ENCODE measurements at regions not wholly inside any gene's neighbourhood (a gene's known extent, or its start where the extent isn't known, plus 50 kb on each side); places are given as distances from the start of the nearest gene placed in this dataset.
A peak's percentile ranks its signal among the peaks of the same experiment; 100 is the strongest.

- Histone ChIP-seq H3K27ac (no peak overlapping the region), H3K36me3 (no peaks in the 10 kb centered on the region), H3K4me1 (replicated peaks) (no peaks in the 10 kb centered on the region), H3K27me3 (replicated peaks; ENCODE audit: insufficient read depth) (no peaks in the 10 kb centered on the region), H3K4me3 (no peak overlapping the region), H3K9me3 (no peaks in the 10 kb centered on the region)
- 90% methylated on average over 1 of the region's 1 CpG for WGBS
- intact Hi-C loops (cut with DNase I): no loop called here
- TF ChIP-seq POLR2A (IDR thresholded peaks at IDR 0.05) (no peak), POLR2AphosphoS5 (IDR thresholded peaks at IDR 0.05) (no peak)
- no peak for DNase-seq (ENCODE audit: low spot score)
Measured at GRCh38 chr10:63862860-63863259, 341.7 kb downstream of the REEP3 start.

- no peak overlapping the region for H3K27ac ChIP-seq
- DNase-seq (ENCODE audit: low spot score): no peak
- no peak overlapping the region for H3K4me3 ChIP-seq
- H3K4me1 ChIP-seq (replicated peaks): no peaks in the 10 kb centered on the region
- TF ChIP-seq POLR2AphosphoS5 (IDR thresholded peaks at IDR 0.05) (no peak), POLR2A (IDR thresholded peaks at IDR 0.05) (no peak), CTCF (IDR thresholded peaks at IDR 0.05) (no peak)
- H3K9me3 ChIP-seq: no peaks in the 10 kb centered on the region
- WGBS: 63% methylated on average over 4 of the region's 4 CpGs
- H3K36me3 ChIP-seq: no peaks in the 10 kb centered on the region
- H3K27me3 ChIP-seq (replicated peaks; ENCODE audit: insufficient read depth): no peaks in the 10 kb centered on the region
- intact Hi-C loops (cut with DNase I): no loop called here
Measured at GRCh38 chr10:63865210-63865609, 344.0 kb downstream of the REEP3 start.

- no peaks in the 10 kb centered on the region for H3K9me3 ChIP-seq
- TF ChIP-seq CTCF (IDR thresholded peaks at IDR 0.05) (peak; percentile 27 to 59 (median 54)), POLR2A (IDR thresholded peaks at IDR 0.05) (no peak), POLR2AphosphoS5 (IDR thresholded peaks at IDR 0.05) (no peak)
Measured at GRCh38 chr10:63866075-63866746, 345.0 kb downstream of the REEP3 start.

GRCh38 chr10:63866747-63867140, 345.5 kb downstream of the REEP3 start:
- H3K27me3 ChIP-seq (replicated peaks; ENCODE audit: insufficient read depth): no peaks in the 10 kb centered on the region
- H3K27ac ChIP-seq: no peak overlapping the region
- intact Hi-C loops (cut with DNase I): no loop called here
- H3K36me3 ChIP-seq: no peaks in the 10 kb centered on the region
- DNase-seq (ENCODE audit: low spot score): no peak
- no peak for TF ChIP-seq POLR2A (IDR thresholded peaks at IDR 0.05)
- peak in 1 of 4 experiments; percentile 4 for TF ChIP-seq CTCF (IDR thresholded peaks at IDR 0.05)
- no peak for TF ChIP-seq POLR2AphosphoS5 (IDR thresholded peaks at IDR 0.05)
- no peak overlapping the region for H3K4me3 ChIP-seq
- no peaks in the 10 kb centered on the region for H3K4me1 ChIP-seq (replicated peaks)
- 7% methylated on average over 2 of the region's 2 CpGs for WGBS
- no peaks in the 10 kb centered on the region for H3K9me3 ChIP-seq

More at GRCh38 chr10:63866075-63866746, 345.0 kb downstream of the REEP3 start:
- no peak overlapping the region for H3K4me3 ChIP-seq
- no peaks in the 10 kb centered on the region for H3K4me1 ChIP-seq (replicated peaks)
- intact Hi-C loops (cut with DNase I): no loop called here
- H3K36me3 ChIP-seq: no peaks in the 10 kb centered on the region
- WGBS: 6% methylated on average over 16 of the region's 16 CpGs
- no peak overlapping the region for H3K27ac ChIP-seq
- no peaks in the 10 kb centered on the region for H3K27me3 ChIP-seq (replicated peaks; ENCODE audit: insufficient read depth)
- peak; percentile 23 for DNase-seq (ENCODE audit: low spot score)

GRCh38 chr10:63878428-63878827, 357.2 kb downstream of the REEP3 start:
- WGBS: 82% methylated on average over 2 of the region's 2 CpGs
- Histone ChIP-seq H3K27ac (no peak overlapping the region), H3K9me3 (no peaks in the 10 kb centered on the region), H3K36me3 (no peaks in the 10 kb centered on the region), H3K27me3 (replicated peaks; ENCODE audit: insufficient read depth) (no peaks in the 10 kb centered on the region), H3K4me1 (replicated peaks) (no peaks in the 10 kb centered on the region), H3K4me3 (no peak overlapping the region)
- no peak for TF ChIP-seq POLR2AphosphoS5 (IDR thresholded peaks at IDR 0.05)
- no peak for TF ChIP-seq POLR2A (IDR thresholded peaks at IDR 0.05)
- no peak for TF ChIP-seq CTCF (IDR thresholded peaks at IDR 0.05)
- intact Hi-C loops (cut with DNase I): loop anchor here (10.0 kb wide), 1 partner anchor 96 kb away; no protein-coding TSS in a partner anchor
- DNase-seq (ENCODE audit: low spot score): no peak
